OCI-LY1 (cell line): ENCODE measurements at regions not wholly inside any gene's neighbourhood (a gene's known extent, or its start where the extent isn't known, plus 50 kb on each side); places are given as distances from the start of the nearest gene placed in this dataset.

Experiments used
- H2AFZ ChIP-seq: fragments of 200-600 bp; sonication (generic), shearing (Covaris generic); 2 replicates; pipeline ENCODE4 v1.6.0; 2014; ENCODE audit warnings: antibody characterized with exemption, mild to moderate bottlenecking, low read length
- H3F3A ChIP-seq: fragments of 200-600 bp; sonication (generic), shearing (Covaris generic); 2 replicates; pipeline ENCODE4 v1.6.0; 2014; ENCODE audit warnings: mild to moderate bottlenecking, antibody characterized with exemption, low read length, moderate library complexity; ENCODE audit not compliant: insufficient read depth
- H3K27ac ChIP-seq: fragments of 200-600 bp; sonication (generic); 2 replicates; pipeline ENCODE4 v1.5.1; 2014; ENCODE audit warnings: low read length, mixed run types, mild to moderate bottlenecking, low read depth; ENCODE audit not compliant: poor library complexity, severe bottlenecking
- H3K27me3 ChIP-seq: fragments of 200-600 bp; sonication (generic); 2 replicates; pipeline ENCODE4 v1.6.0; 2014; ENCODE audit warnings: antibody characterized with exemption, mild to moderate bottlenecking, low read length, moderate library complexity; ENCODE audit not compliant: insufficient read depth
- H3K36me3 ChIP-seq: fragments of 200-600 bp; sonication (generic); 2 replicates; pipeline ENCODE4 v1.6.1; 2014; ENCODE audit warnings: mild to moderate bottlenecking, antibody characterized with exemption, low read length, moderate library complexity, mixed read lengths; ENCODE audit not compliant: insufficient read depth
- H3K4me1 ChIP-seq: fragments of 200-600 bp; sonication (generic); 2 replicates; pipeline ENCODE4 v1.5.1; 2014; ENCODE audit warnings: mild to moderate bottlenecking, low read length, moderate library complexity; ENCODE audit not compliant: insufficient read depth, severe bottlenecking
- H3K4me2 ChIP-seq: fragments of 200-600 bp; sonication (generic), shearing (Covaris generic); 2 replicates; pipeline ENCODE4 v1.6.1; 2014; ENCODE audit warnings: low read length
- H3K4me3 ChIP-seq: fragments of 200-600 bp; sonication (generic); 2 replicates; pipeline ENCODE4 v1.5.1; 2014; ENCODE audit warnings: low read length, low read depth, mild to moderate bottlenecking, mixed read lengths; ENCODE audit not compliant: poor library complexity, severe bottlenecking
- H3K79me2 ChIP-seq: fragments of 200-600 bp; shearing (Covaris generic); 2 replicates; pipeline ENCODE4 v1.6.1; 2016; ENCODE audit warnings: mixed run types, low read length, mixed read lengths; ENCODE audit not compliant: insufficient read depth
- H3K9ac ChIP-seq: fragments of 200-600 bp; sonication (generic), shearing (Covaris generic); 2 replicates; pipeline ENCODE4 v1.6.1; 2014; ENCODE audit warnings: mild to moderate bottlenecking, low read length, mixed read lengths
- H3K9me2 ChIP-seq: fragments of 200-600 bp; sonication (generic), shearing (Covaris generic); 2 replicates; pipeline ENCODE4 v1.6.1; 2014; ENCODE audit warnings: low read depth, mild to moderate bottlenecking, low read length, mixed read lengths
- H3K9me3 ChIP-seq: fragments of 200-600 bp; shearing (Covaris generic); 2 replicates; pipeline ENCODE4 v1.6.1; 2014; ENCODE audit warnings: low read length, mixed read lengths
- H4K20me1 ChIP-seq: fragments of 200-600 bp; sonication (generic), shearing (Covaris generic); 2 replicates; pipeline ENCODE4 v1.6.0; 2016; ENCODE audit warnings: mild to moderate bottlenecking, low read length; ENCODE audit not compliant: insufficient read depth
- EZH2 ChIP-seq: fragments of 200-600 bp; sonication (generic), shearing (Covaris generic); IDR thresholded peaks from 2 replicates; pipeline ENCODE4 v1.8.0; 2017; ENCODE audit warnings: borderline replicate concordance, mixed run types, mild to moderate bottlenecking, antibody characterized with exemption, low read length, moderate library complexity, mixed read lengths
- TF ChIP-seq, protein P1 (sequence below): fragments of 200-600 bp; sonication (generic), shearing (Covaris generic); IDR thresholded peaks from 2 replicates; pipeline ENCODE4 v1.5.1; 2017; ENCODE audit warnings: mild to moderate bottlenecking, antibody characterized with exemption, low read length, moderate library complexity, mixed read lengths

DNA sequence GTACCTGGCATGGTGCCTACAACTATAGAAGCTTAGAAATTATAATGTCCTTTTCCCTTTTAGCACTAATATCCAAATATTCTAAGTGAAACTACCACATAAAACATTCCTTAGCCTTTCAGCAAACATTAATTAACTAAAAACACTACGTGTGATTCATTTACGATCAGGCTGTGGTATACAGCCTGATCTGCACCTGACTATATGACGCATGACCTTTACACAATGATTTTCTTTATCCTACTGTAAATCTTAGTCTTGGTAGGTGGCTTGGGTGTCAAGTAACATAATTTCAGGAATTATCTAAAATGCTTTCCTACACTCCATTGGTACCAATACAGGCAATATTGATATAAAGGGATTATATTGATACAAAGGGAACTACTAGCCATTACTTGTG, 686.7 kb downstream of the DTWD2 start:
- Histone ChIP-seq H4K20me1 (no peaks in the 10 kb centered on the region), H3K36me3 (no peaks in the 10 kb centered on the region), H3K79me2 (no peaks in the 10 kb centered on the region), H3K9me3 (no peaks in the 10 kb centered on the region), H3K4me3 (no peak overlapping the region), H2AFZ (no peak overlapping the region), H3K4me2 (no peak overlapping the region), H3K4me1 (no peaks in the 10 kb centered on the region), H3K9me2 (no peaks in the 10 kb centered on the region), H3K27me3 (no peaks in the 10 kb centered on the region), H3F3A (no peaks in the 10 kb centered on the region), H3K27ac (no peak overlapping the region), H3K9ac (no peak overlapping the region)
- TF ChIP-seq EZH2, result no peak
- TF ChIP-seq, protein P1, sequence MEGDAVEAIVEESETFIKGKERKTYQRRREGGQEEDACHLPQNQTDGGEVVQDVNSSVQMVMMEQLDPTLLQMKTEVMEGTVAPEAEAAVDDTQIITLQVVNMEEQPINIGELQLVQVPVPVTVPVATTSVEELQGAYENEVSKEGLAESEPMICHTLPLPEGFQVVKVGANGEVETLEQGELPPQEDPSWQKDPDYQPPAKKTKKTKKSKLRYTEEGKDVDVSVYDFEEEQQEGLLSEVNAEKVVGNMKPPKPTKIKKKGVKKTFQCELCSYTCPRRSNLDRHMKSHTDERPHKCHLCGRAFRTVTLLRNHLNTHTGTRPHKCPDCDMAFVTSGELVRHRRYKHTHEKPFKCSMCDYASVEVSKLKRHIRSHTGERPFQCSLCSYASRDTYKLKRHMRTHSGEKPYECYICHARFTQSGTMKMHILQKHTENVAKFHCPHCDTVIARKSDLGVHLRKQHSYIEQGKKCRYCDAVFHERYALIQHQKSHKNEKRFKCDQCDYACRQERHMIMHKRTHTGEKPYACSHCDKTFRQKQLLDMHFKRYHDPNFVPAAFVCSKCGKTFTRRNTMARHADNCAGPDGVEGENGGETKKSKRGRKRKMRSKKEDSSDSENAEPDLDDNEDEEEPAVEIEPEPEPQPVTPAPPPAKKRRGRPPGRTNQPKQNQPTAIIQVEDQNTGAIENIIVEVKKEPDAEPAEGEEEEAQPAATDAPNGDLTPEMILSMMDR, result no peak

DNA sequence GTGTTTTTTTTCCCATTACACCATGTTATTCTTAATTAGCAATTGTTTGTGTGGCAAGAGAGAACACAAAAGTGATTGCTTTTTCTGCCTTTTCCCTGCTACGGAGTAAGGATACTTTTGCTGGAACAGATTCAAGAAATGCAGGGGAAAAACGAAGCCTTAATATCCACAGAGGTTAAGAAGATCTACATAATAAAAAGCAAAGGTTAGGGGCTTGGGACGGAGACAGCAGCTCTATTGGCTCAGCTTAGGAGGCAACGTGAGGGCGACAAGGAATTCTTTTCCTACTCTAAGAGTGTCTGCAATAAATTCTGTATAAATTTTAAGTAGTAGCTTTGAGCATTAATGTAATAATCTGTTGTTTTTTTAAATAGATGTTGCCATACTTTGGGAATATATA, 693.3 kb downstream of the DTWD2 start:
- Histone ChIP-seq H3K27ac (no peak overlapping the region), H3K9ac (no peak overlapping the region), H3F3A (no peaks in the 10 kb centered on the region), H3K4me2 (no peak overlapping the region), H3K4me1 (no peaks in the 10 kb centered on the region), H4K20me1 (no peaks in the 10 kb centered on the region), H3K9me2 (no peaks in the 10 kb centered on the region), H2AFZ (no peak overlapping the region), H3K27me3 (no peaks in the 10 kb centered on the region), H3K36me3 (no peaks in the 10 kb centered on the region), H3K4me3 (no peak overlapping the region), H3K9me3 (no peaks in the 10 kb centered on the region), H3K79me2 (no peaks in the 10 kb centered on the region)
- TF ChIP-seq, protein P1, result no peak
- TF ChIP-seq EZH2, result no peak

DNA sequence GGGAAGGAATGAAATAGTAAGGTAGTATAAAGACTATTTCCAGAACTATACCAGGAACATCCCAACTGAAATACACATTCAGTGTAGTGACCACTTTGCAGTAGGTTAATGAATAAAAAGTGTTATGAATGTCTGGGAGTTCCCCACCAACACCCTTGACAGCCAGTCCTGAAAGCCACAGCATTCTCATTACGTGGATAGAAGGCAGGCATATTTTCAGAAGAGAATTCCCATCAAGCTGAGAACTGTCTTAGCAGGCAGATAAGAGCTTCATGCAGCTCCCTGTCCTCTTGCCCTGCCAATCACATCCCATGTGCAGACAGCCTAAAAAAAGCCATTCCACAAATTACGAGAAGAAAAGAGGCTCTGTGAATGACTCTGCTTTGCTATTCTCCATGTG, 695.0 kb downstream of the DTWD2 start:
- H3K4me1 ChIP-seq, result no peaks in the 10 kb centered on the region
- H3K27ac ChIP-seq, result no peak overlapping the region
- H3K27me3 ChIP-seq, result no peaks in the 10 kb centered on the region
- H3K9me2 ChIP-seq, result no peaks in the 10 kb centered on the region
- no peak overlapping the region for H3K9ac ChIP-seq
- no peaks in the 10 kb centered on the region for H3F3A ChIP-seq
- no peaks in the 10 kb centered on the region for H3K9me3 ChIP-seq
- no peaks in the 10 kb centered on the region for H3K79me2 ChIP-seq
- no peaks in the 10 kb centered on the region for H4K20me1 ChIP-seq
- H3K4me3 ChIP-seq, result no peak overlapping the region
- H2AFZ ChIP-seq, result no peak overlapping the region
- H3K36me3 ChIP-seq, result no peaks in the 10 kb centered on the region
- no peak for TF ChIP-seq EZH2
- TF ChIP-seq, protein P1, result no peak
- H3K4me2 ChIP-seq, result no peak overlapping the region
